Testis (tissue), 2 donors: ENCODE measurements at regions not wholly inside any gene's neighbourhood (a gene's known extent, or its start where the extent isn't known, plus 50 kb on each side); places are given as distances from the start of the nearest gene placed in this dataset.
"Not testable (repeated sequence)": the region's sequence is repeated elsewhere in the genome, so short reads cannot be mapped to it uniquely, and the experiment has no call there.

Source experiments
- DNase-seq: peaks from one replicate; pipeline ENCODE4 v3.0.0-alpha.2; 2019
- H3K27ac ChIP-seq, 2 donors: fragments of 200-600 bp; sonication (generic); one replicate each; pipeline ENCODE4 v1.5.1; 2019
- H3K27me3 ChIP-seq: fragments of 200-600 bp; sonication (generic); one replicate; pipeline ENCODE4 v1.5.1; 2019
- H3K36me3 ChIP-seq: fragments of 200-600 bp; sonication (generic); one replicate; pipeline ENCODE4 v1.5.1; 2017; ENCODE audit warnings: low read depth; ENCODE audit errors: missing control alignments
- H3K4me1 ChIP-seq: fragments of 200-600 bp; sonication (generic); one replicate; pipeline ENCODE4 v1.5.1; 2019
- H3K4me3 ChIP-seq, 2 donors: fragments of 200-600 bp; sonication (generic); one replicate each; pipeline ENCODE4 v1.5.1; 2017 to 2019
- H3K9me3 ChIP-seq: fragments of 200-600 bp; sonication (generic); one replicate; pipeline ENCODE4 v1.5.1; 2017
- POLR2A ChIP-seq: fragments of 450-650 bp; IDR thresholded peaks from one replicate; pipeline ENCODE4 v1.6.1; 2017; ENCODE audit warnings: antibody characterized with exemption, mild to moderate bottlenecking, moderate library complexity
- WGBS, 2 donors: methylation state at CpG; one replicate each; pipeline ENCODE4 v1.1.5; 2018; 5-methylcytosine and 5-hydroxymethylcytosine counted together
- intact Hi-C: fragments of 100-400 bp; cut with DNase I; formaldehyde crosslinking; loops from one replicate; pipeline ENCODE4 v1.15.1; 2023; ENCODE audit warnings: low total_unique reads
- TF ChIP-seq, protein P1 (sequence below), 3 experiments: fragments of 450-650 bp in 2 of 3; fragments of 200-600 bp in 1 of 3; sonication (generic) in 1 of 3; IDR thresholded peaks; one replicate each; pipeline ENCODE4 v1.5.1; 2016 to 2019; ENCODE audit warnings: antibody characterized with exemption in 3 of 3, mild to moderate bottlenecking in 2 of 3, moderate library complexity in 1 of 3

DNA sequence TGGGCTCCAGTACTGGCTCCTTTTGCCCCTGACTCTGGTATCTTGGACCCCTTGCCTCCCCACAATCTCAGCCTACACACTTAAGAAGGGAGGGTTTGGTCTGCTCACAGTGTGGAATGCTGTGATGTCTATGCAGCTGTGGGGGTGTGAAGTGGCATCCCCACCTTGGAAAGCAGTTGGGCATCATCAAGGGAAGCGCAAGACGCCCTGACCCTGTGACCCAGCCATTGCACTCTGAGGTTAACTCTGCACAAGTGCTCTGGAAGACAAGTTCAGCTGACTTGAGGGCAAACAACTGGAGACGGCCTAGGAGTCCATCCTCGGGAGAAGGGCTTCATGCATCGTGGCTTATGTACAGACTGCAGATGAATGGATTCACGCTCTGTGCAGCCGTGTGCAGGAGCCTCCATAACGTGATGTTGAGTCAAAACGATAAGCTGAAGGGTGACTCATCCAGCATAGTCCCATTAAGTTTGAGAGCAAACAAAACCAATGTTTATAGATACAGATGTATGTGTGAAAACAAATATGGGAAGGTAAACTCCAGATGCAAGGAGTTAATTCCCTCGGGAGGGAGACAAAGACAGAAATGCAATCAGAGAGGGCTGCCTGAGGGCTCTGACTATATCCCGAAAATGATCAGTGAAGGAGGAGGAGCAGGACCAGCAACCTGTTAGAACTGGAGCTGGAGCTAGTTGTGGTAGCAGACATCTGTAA is 86.8 kb downstream of the LSM3 start:
- no peak overlapping the region for H3K27ac ChIP-seq
- intact Hi-C loops: no loop called here
- no peaks in the 10 kb centered on the region for H3K36me3 ChIP-seq
- no peak overlapping the region for H3K4me3 ChIP-seq
- no peak for TF ChIP-seq POLR2A
- TF ChIP-seq, protein P1, sequence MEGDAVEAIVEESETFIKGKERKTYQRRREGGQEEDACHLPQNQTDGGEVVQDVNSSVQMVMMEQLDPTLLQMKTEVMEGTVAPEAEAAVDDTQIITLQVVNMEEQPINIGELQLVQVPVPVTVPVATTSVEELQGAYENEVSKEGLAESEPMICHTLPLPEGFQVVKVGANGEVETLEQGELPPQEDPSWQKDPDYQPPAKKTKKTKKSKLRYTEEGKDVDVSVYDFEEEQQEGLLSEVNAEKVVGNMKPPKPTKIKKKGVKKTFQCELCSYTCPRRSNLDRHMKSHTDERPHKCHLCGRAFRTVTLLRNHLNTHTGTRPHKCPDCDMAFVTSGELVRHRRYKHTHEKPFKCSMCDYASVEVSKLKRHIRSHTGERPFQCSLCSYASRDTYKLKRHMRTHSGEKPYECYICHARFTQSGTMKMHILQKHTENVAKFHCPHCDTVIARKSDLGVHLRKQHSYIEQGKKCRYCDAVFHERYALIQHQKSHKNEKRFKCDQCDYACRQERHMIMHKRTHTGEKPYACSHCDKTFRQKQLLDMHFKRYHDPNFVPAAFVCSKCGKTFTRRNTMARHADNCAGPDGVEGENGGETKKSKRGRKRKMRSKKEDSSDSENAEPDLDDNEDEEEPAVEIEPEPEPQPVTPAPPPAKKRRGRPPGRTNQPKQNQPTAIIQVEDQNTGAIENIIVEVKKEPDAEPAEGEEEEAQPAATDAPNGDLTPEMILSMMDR (IDR thresholded peaks at IDR 0.05): no peak
- no peaks in the 10 kb centered on the region for H3K27me3 ChIP-seq
- no peak for DNase-seq
- 89 to 93% methylated on average over 11 of the region's 11 CpGs for WGBS, 2 donors
- no peaks in the 10 kb centered on the region for H3K9me3 ChIP-seq
- peaks cover 9% of the 10 kb centered on the region for H3K4me1 ChIP-seq

DNA sequence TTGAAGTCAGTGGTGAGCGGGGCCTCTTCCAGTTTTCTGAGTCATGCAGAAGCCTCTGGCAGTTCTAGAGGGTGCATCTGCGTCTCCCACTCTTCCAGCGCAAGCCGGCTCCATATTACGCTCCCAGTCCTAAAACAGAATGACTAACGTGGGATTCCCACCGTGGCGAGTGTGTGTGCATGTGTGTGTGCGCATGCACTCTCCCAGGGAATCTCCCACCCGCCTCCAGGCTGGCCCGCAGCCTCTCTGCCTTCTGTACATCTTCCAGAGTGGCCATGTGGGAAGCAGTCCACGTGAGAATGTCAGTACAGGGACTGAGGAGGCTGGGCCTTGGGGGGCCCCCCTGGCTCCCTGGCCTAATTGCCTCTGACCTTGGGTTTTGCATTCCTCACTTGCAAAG is 87.7 kb downstream of the LSM3 start:
- TF ChIP-seq, protein P1 (IDR thresholded peaks at IDR 0.05): no peak
- peak; percentile 56 for DNase-seq
- Histone ChIP-seq H3K27ac (no peak overlapping the region), H3K36me3 (no peaks in the 10 kb centered on the region), H3K27me3 (no peaks in the 10 kb centered on the region), H3K4me1 (peaks cover 7% of the 10 kb centered on the region), H3K4me3 (no peak overlapping the region), H3K9me3 (no peaks in the 10 kb centered on the region)
- intact Hi-C loops: no loop called here
- WGBS, 2 donors: 50 to 62% methylated on average over 10 to 12 of the region's 12 CpGs

DNA sequence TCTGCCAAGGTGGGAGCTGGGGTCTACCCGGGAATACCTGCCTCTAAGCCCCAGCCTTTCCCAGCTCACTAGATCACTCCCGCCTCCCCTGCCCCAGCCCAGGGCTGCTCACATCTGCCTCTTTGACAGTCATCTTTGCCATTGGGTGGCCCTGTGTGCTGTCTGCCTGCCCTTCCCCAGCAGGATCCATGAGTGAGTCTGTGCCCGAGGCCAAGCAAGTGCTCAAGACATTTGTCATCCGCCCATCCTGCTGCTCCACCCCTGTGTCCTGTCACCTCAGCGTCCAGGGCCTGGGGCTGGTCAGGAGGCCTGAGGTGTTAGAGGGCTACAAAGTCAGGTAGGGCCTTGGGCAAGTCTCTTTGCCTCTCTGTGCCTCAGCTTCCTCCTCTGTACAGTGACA is 89.4 kb downstream of the LSM3 start:
- Histone ChIP-seq H3K4me1 (peaks cover 7% of the 10 kb centered on the region), H3K27me3 (no peaks in the 10 kb centered on the region), H3K36me3 (no peaks in the 10 kb centered on the region), H3K4me3 (no peak overlapping the region), H3K27ac (no peak overlapping the region), H3K9me3 (no peaks in the 10 kb centered on the region)
- TF ChIP-seq POLR2A: no peak
- TF ChIP-seq, protein P1 (IDR thresholded peaks at IDR 0.05): no peak
- WGBS, 2 donors: 86 to 100% methylated on average over 1 to 5 of the region's 5 CpGs
- DNase-seq: no peak
- intact Hi-C loops: no loop called here

DNA sequence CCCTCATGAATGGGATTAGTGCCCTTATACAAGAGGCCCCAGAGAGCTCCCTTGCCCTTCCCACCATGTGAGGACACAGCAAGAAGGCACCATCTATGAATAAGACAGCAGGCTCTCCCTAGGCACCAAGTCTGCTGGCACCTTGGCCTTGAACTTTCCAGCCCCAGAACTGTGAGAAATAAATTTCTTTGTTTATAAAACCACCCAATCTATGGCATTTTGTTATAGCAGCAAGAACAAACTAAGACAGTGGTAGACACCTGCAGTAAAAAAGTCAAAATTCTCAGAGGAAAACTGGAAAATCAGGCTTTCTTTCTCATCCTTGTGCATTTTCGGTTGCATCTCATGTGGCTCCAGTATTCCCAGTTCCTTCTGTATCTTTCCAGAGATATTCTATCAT is 90.3 kb downstream of the LSM3 start:
- Histone ChIP-seq H3K4me1 (peaks cover 7% of the 10 kb centered on the region), H3K4me3 (no peak overlapping the region), H3K36me3 (no peaks in the 10 kb centered on the region), H3K9me3 (no peaks in the 10 kb centered on the region), H3K27me3 (no peaks in the 10 kb centered on the region), H3K27ac (no peak overlapping the region)
- WGBS, 2 donors: 90 to 98% methylated on average over 1 of the region's 1 CpG
- intact Hi-C loops: no loop called here
- TF ChIP-seq, protein P1 (IDR thresholded peaks at IDR 0.05): no peak
- no peak for TF ChIP-seq POLR2A
- no peak for DNase-seq

DNA sequence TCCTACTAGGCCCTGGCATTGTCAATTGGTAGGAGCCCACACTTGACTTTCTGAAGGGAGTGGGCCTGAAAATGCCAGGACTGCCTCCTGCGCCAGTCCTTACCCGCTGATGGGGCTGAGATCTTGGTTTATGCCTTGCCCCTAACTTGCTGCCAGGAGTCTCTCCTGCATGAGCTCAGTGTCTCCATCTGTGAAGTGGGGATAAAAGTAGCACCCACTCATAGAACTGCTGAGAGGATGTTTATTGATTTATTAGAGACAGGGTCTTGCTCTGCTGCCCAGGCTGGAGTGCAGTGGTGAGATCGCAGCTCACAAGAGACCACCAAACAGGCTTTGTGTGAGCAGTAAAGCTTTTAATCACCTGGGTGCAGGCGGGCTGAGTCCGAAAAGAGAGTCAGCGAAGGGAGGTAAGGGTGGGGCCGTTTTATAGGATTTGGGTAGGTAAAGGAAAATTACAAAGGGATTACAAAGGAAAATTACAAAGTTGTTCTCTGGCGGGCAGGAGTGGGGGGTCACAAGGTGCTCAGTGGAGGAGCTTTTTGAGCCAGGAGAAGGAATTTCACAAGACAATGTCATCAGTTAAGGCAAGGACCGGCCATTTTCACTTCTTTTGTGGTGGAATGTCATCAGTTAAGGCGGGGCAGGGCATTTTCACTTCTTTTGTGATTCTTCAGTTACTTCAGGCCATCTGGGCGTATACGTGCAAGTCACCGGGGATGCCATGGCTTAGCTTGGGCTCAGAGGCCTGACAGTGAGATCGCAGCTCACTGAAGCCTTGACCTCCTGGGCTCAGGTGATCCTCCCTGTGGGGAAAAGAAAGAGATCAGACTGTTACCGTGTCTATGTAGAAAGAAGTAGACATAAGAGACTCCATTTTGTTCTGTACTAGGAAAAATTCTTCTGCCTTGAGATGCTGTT is 93.7 kb downstream of the LSM3 start:
- H3K36me3 ChIP-seq, H3K27me3 ChIP-seq, H3K4me1 ChIP-seq, H3K27ac ChIP-seq, DNase-seq, H3K9me3 ChIP-seq, intact Hi-C loops, H3K4me3 ChIP-seq: not testable (repeated sequence)
- WGBS, 2 donors: 88 to 92% methylated on average over 15 of the region's 15 CpGs

DNA sequence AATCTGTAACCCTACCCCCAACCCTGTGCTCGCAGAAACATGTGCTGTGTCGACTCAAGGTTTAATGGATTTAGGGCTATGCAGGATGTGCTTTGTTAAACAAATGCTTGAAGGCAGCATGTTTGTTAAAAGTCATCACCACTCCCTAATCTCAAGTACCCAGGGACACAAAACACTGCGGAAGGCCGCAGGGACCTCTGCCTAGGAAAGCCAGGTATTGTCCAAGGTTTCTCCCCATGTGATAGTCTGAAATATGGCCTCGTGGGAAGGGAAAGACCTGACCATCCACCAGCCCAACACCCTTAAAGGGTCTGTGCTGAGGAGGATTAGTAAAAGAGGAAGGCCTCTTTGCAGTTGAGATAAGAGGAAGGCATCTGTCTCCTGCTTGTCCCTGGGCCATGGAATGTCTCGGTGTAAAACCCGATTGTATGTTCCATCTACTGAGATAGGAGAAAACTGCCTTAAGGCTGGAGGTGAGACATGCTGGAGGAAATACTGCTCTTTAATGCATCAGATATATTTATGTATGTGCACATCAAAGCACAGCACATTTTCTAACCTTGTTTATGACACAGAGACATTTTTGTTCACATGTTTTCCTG is 94.4 kb downstream of the LSM3 start:
- H3K4me3 ChIP-seq, H3K9me3 ChIP-seq, H3K4me1 ChIP-seq, H3K27ac ChIP-seq, H3K36me3 ChIP-seq, DNase-seq, H3K27me3 ChIP-seq, intact Hi-C loops: not testable (repeated sequence)
- 69 to 81% methylated on average over 7 of the region's 7 CpGs for WGBS, 2 donors
